COLO668 (cell line): ENCODE measurements at regions not wholly inside any gene's neighbourhood (a gene's known extent, or its start where the extent isn't known, plus 50 kb on each side); places are given as distances from the start of the nearest gene placed in this dataset.

Source experiments
- DNase-seq: peaks from one replicate; lab custom pipeline; 2025; ENCODE audit not compliant: unreplicated experiment; lab: John Stamatoyannopoulos, UW

GRCh38 chr21:28663754-28664153 lies 328.9 kb downstream of the LTN1 start:
- DNase-seq: no peak

- no peak for DNase-seq
Measured at GRCh38 chr21:28663111-28663693, 329.5 kb downstream of the LTN1 start.

- DNase-seq: no peak
Measured at GRCh38 chr21:28657566-28657965, 335.1 kb downstream of the LTN1 start.

- no peak for DNase-seq
Measured at GRCh38 chr21:28655471-28655870, 337.2 kb downstream of the LTN1 start.

GRCh38 chr21:28654406-28654805 lies 338.3 kb downstream of the LTN1 start:
- no peak for DNase-seq

- no peak for DNase-seq
Measured at GRCh38 chr21:28644762-28645161, 347.9 kb downstream of the LTN1 start.

- no peak for DNase-seq
Measured at GRCh38 chr21:28642891-28643290, 349.8 kb downstream of the LTN1 start.

GRCh38 chr21:28641731-28642130 lies 350.9 kb downstream of the LTN1 start:
- no peak for DNase-seq

GRCh38 chr21:28640326-28640725 lies 352.4 kb downstream of the LTN1 start:
- DNase-seq: no peak

GRCh38 chr21:28639737-28640136 lies 352.9 kb downstream of the LTN1 start:
- no peak for DNase-seq

- DNase-seq: no peak
Measured at GRCh38 chr21:28636752-28637691, 355.7 kb downstream of the LTN1 start.

- DNase-seq: no peak
Measured at GRCh38 chr21:28635541-28635940, 357.1 kb downstream of the LTN1 start.

GRCh38 chr21:28633839-28634555 lies 358.7 kb downstream of the LTN1 start:
- DNase-seq: no peak

GRCh38 chr21:28632755-28633408 lies 359.8 kb downstream of the LTN1 start:
- DNase-seq: no peak

- DNase-seq: no peak
Measured at GRCh38 chr21:28627691-28628090, 365.0 kb downstream of the LTN1 start.

- DNase-seq: no peak
Measured at GRCh38 chr21:28627261-28627660, 365.4 kb downstream of the LTN1 start.

- DNase-seq: no peak
Measured at GRCh38 chr21:28624626-28625025, 368.1 kb downstream of the LTN1 start.

- DNase-seq: no peak
Measured at GRCh38 chr21:28617300-28617699, 375.4 kb downstream of the LTN1 start.

GRCh38 chr21:28615276-28615675 lies 377.4 kb downstream of the LTN1 start:
- no peak for DNase-seq

GRCh38 chr21:28614791-28615190 lies 377.9 kb downstream of the LTN1 start:
- DNase-seq: no peak

- DNase-seq: no peak
Measured at GRCh38 chr21:28608646-28609045, 384.0 kb downstream of the LTN1 start.
